Central memory CD8-positive, alpha-beta T cell (primary cell): ENCODE measurements at regions not wholly inside any gene's neighbourhood (a gene's known extent, or its start where the extent isn't known, plus 50 kb on each side); places are given as distances from the start of the nearest gene placed in this dataset.

Experiments
- ATAC-seq: fragments of 150-1000 bp; cut with Tn5 transposase; replicated peaks from 2 replicates; pipeline ENCODE4 v1.10.0; 2022; ENCODE audit warnings: mild to moderate bottlenecking, moderate FRiP score, moderate number of reproducible peaks; ENCODE audit not compliant: poor library complexity, severe bottlenecking; ENCODE audit errors: extremely low read depth
- DNase-seq, 2 donors: peaks; one replicate each; pipeline ENCODE4 v3.0.0; 2021; ENCODE audit warnings: low spot score in 2 of 2
- H3K27ac Mint-ChIP-seq: one replicate; pipeline ENCODE4 v1.8.0; 2022; ENCODE audit warnings: low read depth, mild to moderate bottlenecking, moderate library complexity, mixed read lengths
- H3K27me3 Mint-ChIP-seq: one replicate; pipeline ENCODE4 v1.8.0; 2022; ENCODE audit warnings: mixed read lengths
- H3K36me3 Mint-ChIP-seq: one replicate; pipeline ENCODE4 v1.8.0; 2022; ENCODE audit warnings: mild to moderate bottlenecking, moderate library complexity, mixed read lengths; ENCODE audit not compliant: insufficient read depth
- H3K4me1 Mint-ChIP-seq: one replicate; pipeline ENCODE4 v1.8.0; 2022; ENCODE audit warnings: mixed read lengths
- H3K4me3 Mint-ChIP-seq: one replicate; pipeline ENCODE4 v1.8.0; 2022; ENCODE audit warnings: mild to moderate bottlenecking, moderate library complexity, mixed read lengths
- H3K9me3 Mint-ChIP-seq: one replicate; pipeline ENCODE4 v1.8.0; 2022; ENCODE audit warnings: mixed read lengths

GRCh38 chr14:64639340-64639821 is 64.8 kb upstream of the PLEKHG3 start:
- Mint-ChIP-seq H3K27ac (no peak overlapping the region), H3K9me3 (no peaks in the 10 kb centered on the region)
- no peak for DNase-seq

GRCh38 chr14:64640839-64641238 is 63.4 kb upstream of the PLEKHG3 start:
- Mint-ChIP-seq H3K4me3 (no peak overlapping the region), H3K4me1 (no peaks in the 10 kb centered on the region), H3K27me3 (peaks cover 44% of the 10 kb centered on the region), H3K36me3 (peaks cover 3% of the 10 kb centered on the region), H3K9me3 (no peaks in the 10 kb centered on the region), H3K27ac (no peak overlapping the region)
- ATAC-seq = no peak
- DNase-seq = no peak

More at GRCh38 chr14:64639340-64639821, 64.8 kb upstream of the PLEKHG3 start:
- no peak for ATAC-seq
- H3K27me3 Mint-ChIP-seq = peaks cover 30% of the 10 kb centered on the region
- no peak overlapping the region for H3K4me3 Mint-ChIP-seq
- no peaks in the 10 kb centered on the region for H3K4me1 Mint-ChIP-seq
- H3K36me3 Mint-ChIP-seq = peaks cover 3% of the 10 kb centered on the region

- Mint-ChIP-seq H3K36me3 (peaks cover 3% of the 10 kb centered on the region), H3K27me3 (peaks cover 48% of the 10 kb centered on the region), H3K27ac (no peak overlapping the region), H3K9me3 (no peaks in the 10 kb centered on the region), H3K4me1 (no peaks in the 10 kb centered on the region), H3K4me3 (no peak overlapping the region)
- ATAC-seq = no peak
- DNase-seq = no peak
These were observed 62.5 kb upstream of the PLEKHG3 start for GRCh38 chr14:64641760-64642159.

DNA sequence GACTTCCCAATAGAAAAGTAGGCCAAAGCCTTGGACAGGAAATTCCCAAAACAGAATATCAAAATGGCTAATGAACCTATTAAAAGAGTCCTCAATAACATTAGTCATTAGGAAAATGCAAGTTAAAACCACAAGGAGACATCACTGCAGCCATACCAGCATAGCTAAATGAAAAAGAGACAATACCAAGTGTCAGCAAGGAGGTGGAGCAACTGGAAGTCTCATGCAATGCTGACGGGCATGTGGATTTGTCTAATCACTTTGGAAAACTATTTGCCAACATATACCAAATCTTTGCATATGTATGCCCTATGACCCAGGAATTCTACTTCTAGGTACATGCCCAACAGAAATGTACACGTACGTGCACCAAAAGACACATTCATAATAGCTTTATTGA is 60.5 kb upstream of the PLEKHG3 start:
- Mint-ChIP-seq H3K27me3 (peaks cover 58% of the 10 kb centered on the region), H3K9me3 (no peaks in the 10 kb centered on the region), H3K36me3 (peaks cover 5% of the 10 kb centered on the region), H3K27ac (no peak overlapping the region), H3K4me3 (no peak overlapping the region), H3K4me1 (no peaks in the 10 kb centered on the region)
- ATAC-seq (no peak), DNase-seq (no peak)

- H3K4me1 Mint-ChIP-seq = no peaks in the 10 kb centered on the region
- H3K9me3 Mint-ChIP-seq = no peaks in the 10 kb centered on the region
- peaks cover 62% of the 10 kb centered on the region for H3K27me3 Mint-ChIP-seq
- ATAC-seq (no peak), DNase-seq (no peak)
- peaks cover 5% of the 10 kb centered on the region for H3K36me3 Mint-ChIP-seq
- no peak overlapping the region for H3K27ac Mint-ChIP-seq
- no peak overlapping the region for H3K4me3 Mint-ChIP-seq
These were observed 59.6 kb upstream of the PLEKHG3 start for GRCh38 chr14:64644629-64645028.

GRCh38 chr14:64645220-64645892 is 58.9 kb upstream of the PLEKHG3 start:
- Mint-ChIP-seq H3K4me1 (no peaks in the 10 kb centered on the region), H3K27me3 (peaks cover 69% of the 10 kb centered on the region), H3K27ac (no peak overlapping the region), H3K4me3 (no peak overlapping the region), H3K36me3 (peaks cover 5% of the 10 kb centered on the region), H3K9me3 (no peaks in the 10 kb centered on the region)
- no peak for ATAC-seq
- no peak for DNase-seq

GRCh38 chr14:64646103-64646502 is 58.1 kb upstream of the PLEKHG3 start:
- no peak overlapping the region for H3K4me3 Mint-ChIP-seq
- H3K9me3 Mint-ChIP-seq = no peaks in the 10 kb centered on the region
- ATAC-seq = no peak
- H3K27me3 Mint-ChIP-seq = peaks cover 63% of the 10 kb centered on the region
- no peaks in the 10 kb centered on the region for H3K4me1 Mint-ChIP-seq
- peaks cover 4% of the 10 kb centered on the region for H3K36me3 Mint-ChIP-seq
- DNase-seq = no peak
- H3K27ac Mint-ChIP-seq = no peak overlapping the region

- Mint-ChIP-seq H3K4me1 (no peaks in the 10 kb centered on the region), H3K27me3 (peaks cover 50% of the 10 kb centered on the region), H3K9me3 (no peaks in the 10 kb centered on the region), H3K4me3 (no peak overlapping the region), H3K27ac (no peak overlapping the region), H3K36me3 (peaks cover 2% of the 10 kb centered on the region)
- no peak for ATAC-seq
- DNase-seq = no peak
These were observed 54.7 kb upstream of the PLEKHG3 start for GRCh38 chr14:64649383-64649998.

DNA sequence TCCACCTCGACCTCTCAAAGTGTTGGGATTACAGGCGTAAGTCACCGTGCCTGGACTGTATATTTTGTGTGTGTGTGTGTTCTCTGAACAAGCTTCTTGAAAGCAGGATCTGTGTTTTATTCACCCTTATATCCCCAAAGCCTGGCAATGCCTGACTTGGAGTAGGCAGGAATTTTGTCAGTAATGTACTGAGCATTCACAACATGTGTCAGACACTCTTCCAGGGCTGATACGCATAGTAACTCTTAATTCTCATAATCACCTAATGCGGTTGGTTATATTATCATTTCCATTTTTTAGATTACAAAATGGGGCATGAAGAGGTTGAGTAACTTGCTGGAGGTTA is 50.4 kb upstream of the PLEKHG3 start:
- Mint-ChIP-seq H3K4me3 (no peak overlapping the region), H3K27ac (no peak overlapping the region), H3K4me1 (peaks cover 3% of the 10 kb centered on the region)

GRCh38 chr14:64654246-64654900 is 49.9 kb upstream of the PLEKHG3 start:
- DNase-seq (no peak), ATAC-seq (no peak)
- Mint-ChIP-seq H3K27me3 (peaks cover 33% of the 10 kb centered on the region), H3K27ac (no peak overlapping the region), H3K36me3 (no peaks in the 10 kb centered on the region), H3K4me3 (no peak overlapping the region), H3K9me3 (no peaks in the 10 kb centered on the region), H3K4me1 (peaks cover 8% of the 10 kb centered on the region)

More for the DNA sequence above, 50.4 kb upstream of the PLEKHG3 start:
- no peaks in the 10 kb centered on the region for H3K36me3 Mint-ChIP-seq
- DNase-seq = no peak
- no peak for ATAC-seq
- H3K9me3 Mint-ChIP-seq = no peaks in the 10 kb centered on the region
- H3K27me3 Mint-ChIP-seq = peaks cover 35% of the 10 kb centered on the region
